GM19324 (cell line): ENCODE measurements at regions not wholly inside any gene's neighbourhood (a gene's known extent, or its start where the extent isn't known, plus 50 kb on each side); places are given as distances from the start of the nearest gene placed in this dataset.
"Not testable (repeated sequence)": the region's sequence is repeated elsewhere in the genome, so short reads cannot be mapped to it uniquely, and the experiment has no call there.

ENCODE experiments used
- ATAC-seq: cut with Tn5 transposase; IDR thresholded peaks from one replicate; pipeline ENCODE4 v1.9.1; 2021; ENCODE audit warnings: mild to moderate bottlenecking, moderate library complexity; ENCODE audit not compliant: unreplicated experiment, low FRiP score

GRCh38 chr14:57150449-57150848 is 118.3 kb downstream of the EXOC5 start:
- no peak for ATAC-seq

DNA sequence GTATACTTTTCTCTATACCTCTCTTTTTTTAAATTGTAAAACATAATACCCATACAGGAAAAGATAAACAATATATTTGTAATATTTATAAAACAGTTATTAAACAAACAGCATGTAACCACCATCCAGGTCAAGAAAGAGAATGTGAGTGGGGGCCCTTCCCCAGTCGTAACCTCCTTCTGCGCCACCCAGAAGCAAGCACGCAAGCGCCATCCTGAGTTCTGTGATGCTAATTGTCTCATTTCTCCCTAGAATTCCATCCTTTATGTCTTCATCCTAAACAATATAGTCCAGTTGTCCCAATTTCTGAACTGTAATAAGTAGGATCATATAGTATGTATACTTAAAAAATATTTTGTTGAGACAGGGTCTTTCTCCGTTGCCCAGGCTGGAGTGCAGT is 129.5 kb downstream of the EXOC5 start:
- no peak for ATAC-seq

- ATAC-seq = no peak
These were observed 131.9 kb downstream of the EXOC5 start for GRCh38 chr14:57136669-57137328.

GRCh38 chr14:57127809-57128208 is 140.9 kb downstream of the EXOC5 start:
- not testable (repeated sequence) for ATAC-seq

- ATAC-seq = no peak
These were observed 146.6 kb downstream of the EXOC5 start for GRCh38 chr14:57122129-57122528.

GRCh38 chr14:57112072-57112807 is 156.5 kb downstream of the EXOC5 start:
- ATAC-seq = not testable (repeated sequence)

DNA sequence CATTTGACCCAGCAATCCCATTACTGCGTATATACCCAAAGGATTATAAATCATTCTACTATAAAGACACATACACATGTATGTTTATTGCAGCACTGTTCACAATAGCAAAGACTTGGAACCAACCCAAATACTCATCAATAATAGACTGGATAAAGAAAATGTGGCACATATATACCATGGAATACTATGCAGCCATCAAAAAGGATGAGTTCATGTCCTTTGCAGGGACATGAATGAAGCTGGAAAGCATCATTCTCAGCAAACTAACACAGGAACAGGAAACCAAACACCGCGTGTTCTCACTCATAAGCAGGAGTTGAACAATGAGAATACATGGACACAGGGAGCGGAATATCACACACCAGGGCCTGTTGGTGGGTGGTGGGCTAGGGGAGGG is 158.3 kb downstream of the EXOC5 start:
- ATAC-seq = not testable (repeated sequence)

DNA sequence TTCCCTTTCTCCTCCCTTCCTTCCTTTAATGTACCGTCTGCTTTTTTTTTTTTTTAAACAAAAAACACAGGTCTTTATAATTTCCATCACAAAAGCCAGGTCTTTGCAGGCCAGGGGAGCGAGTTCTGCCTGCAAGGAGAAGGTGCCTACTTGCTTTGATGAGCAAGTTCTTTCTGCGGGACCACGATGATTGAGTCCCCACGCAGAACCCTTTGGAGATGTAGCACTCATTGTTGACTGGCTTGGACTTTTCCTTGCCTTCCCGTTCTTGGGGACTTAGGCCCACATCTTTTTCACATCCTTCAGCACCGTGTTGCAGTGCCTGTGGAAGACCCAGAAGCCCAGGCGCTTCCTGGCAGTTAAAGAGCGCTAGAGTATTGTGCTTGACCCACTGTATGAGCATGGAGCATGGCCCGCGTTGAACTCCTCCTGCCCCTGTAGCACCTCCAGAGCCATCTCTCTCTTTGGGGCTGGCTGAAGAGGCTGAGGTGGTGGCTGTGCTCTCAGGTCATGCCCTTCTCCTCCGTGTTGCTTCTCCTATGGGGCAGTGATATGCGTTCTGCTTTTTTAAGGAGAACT is 177.6 kb downstream of the EXOC5 start:
- no peak for ATAC-seq

- no peak for ATAC-seq
These were observed 178.8 kb downstream of the EXOC5 start for GRCh38 chr14:57089901-57090300.

GRCh38 chr14:57087841-57088240 is 180.9 kb downstream of the EXOC5 start:
- ATAC-seq = no peak

- ATAC-seq = no peak
These were observed 182.2 kb downstream of the EXOC5 start for GRCh38 chr14:57086271-57087162.

GRCh38 chr14:57085801-57086200 is 182.9 kb downstream of the EXOC5 start:
- no peak for ATAC-seq

- ATAC-seq = no peak
These were observed 183.7 kb downstream of the EXOC5 start for GRCh38 chr14:57085043-57085442.

- ATAC-seq = no peak
These were observed 188.0 kb downstream of the EXOC5 start for GRCh38 chr14:57080691-57081090.

DNA sequence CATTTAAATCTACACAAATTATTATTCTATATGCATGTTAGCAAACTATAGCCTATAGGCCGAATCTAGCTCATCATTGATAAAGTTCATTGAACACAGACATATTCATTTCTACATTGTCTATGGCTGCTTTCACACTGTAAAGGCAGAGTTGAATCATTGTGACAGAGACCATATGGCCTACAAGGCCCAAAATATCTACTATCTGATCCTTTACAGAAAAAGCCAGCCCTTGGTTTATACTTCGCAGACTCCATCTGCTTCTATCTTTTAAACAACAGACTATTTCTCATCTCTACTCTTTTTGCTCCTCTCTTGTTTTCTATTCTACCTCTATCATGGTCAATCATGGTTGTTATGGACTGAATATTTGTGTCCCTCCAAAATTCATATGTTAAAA is 190.7 kb downstream of the EXOC5 start:
- no peak for ATAC-seq

DNA sequence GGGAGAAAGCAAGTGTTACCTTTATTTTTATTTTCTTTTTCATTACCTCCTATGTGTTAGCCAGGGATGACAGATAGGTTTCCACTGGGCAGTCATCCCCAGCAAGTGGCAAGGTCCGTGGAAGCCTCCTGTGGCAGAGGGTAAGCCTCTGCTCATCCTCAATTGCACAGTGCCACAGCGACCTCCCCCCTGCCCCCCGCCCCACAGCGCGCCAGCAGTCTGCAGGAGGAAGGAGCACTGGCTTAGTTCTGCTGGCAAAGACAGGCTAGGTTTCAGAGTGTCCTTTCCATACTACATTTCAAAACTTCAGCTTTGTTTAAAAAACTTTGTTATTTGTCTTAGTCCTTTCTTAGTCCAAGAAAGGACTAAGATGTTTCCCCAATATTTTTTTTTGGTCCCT is 194.7 kb downstream of the EXOC5 start:
- no peak for ATAC-seq

DNA sequence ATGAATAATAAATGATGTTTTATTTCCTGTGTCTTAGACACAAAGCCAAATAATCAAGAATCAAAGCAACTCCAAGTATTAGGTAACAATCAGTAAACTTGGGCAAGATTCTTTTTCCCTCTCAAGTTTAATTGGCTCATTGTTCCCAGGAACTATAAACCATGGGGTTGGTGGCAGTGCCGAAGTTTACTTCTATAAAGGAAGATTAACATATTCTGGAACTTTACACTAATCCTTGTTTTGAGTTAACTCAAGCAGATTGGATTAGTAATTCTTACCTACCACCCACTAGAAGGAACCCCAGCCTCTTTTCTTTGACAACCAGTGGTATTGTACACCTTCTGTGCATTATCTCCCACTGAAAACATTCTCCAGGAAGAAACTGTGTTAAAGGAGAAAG is 197.1 kb downstream of the EXOC5 start:
- no peak for ATAC-seq

DNA sequence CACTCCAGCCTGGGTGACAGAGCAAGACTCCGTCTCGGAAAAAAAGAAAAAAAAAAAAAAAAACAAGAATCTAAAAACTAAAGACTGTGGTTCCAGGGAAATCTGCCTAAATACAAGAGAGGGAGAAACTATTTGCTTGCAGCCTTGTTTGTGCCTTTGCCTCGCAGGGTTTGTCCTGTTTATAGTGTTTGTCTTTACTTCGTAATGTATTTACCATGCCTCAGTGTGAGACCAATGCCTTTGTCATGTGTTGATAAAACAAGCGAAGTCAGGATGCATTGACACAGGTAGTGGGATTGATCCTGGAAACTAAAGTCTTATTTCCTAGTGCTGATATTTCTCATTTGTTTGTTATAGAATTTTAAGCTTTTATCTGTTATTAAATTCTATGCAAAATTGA is 199.0 kb downstream of the EXOC5 start:
- ATAC-seq = no peak

GRCh38 chr14:57068511-57068910 is 200.2 kb downstream of the EXOC5 start:
- ATAC-seq = no peak

DNA sequence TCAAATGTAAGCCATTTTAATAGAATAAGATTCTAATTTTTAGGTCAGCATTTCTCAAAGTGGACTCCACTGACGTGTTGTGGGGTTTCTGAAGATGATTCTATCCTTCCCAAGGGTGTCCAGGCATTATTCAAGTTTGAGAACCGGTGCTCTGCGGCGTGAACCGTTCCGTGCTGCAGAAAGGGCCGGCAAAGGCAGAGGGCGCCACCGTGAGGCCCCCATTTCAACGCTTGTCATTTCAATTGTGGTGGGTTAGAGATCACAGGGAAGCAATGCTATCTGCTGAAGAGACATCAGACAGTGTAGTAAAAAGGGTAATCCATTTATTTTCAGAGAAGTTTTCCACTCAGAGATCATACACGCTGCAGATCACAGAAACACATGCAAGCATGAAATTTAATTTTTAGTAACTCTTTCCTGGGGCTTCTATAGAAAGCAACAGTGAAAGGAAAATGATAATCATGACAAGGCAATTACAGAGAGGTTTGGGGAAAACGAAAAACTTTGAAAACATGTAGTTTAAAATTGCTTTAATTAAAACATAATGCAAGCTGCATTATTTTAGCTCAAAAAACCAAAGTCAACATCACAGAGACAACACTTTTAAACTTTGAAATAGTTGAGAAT is 201.7 kb downstream of the EXOC5 start:
- ATAC-seq = no peak
